IPS DF 6.9 (cell line): ENCODE measurements at regions not wholly inside any gene's neighbourhood (a gene's known extent, or its start where the extent isn't known, plus 50 kb on each side); places are given as distances from the start of the nearest gene placed in this dataset.
"Not testable (repeated sequence)": the region's sequence is repeated elsewhere in the genome, so short reads cannot be mapped to it uniquely, and the experiment has no call there.

Experiments
- DNase-seq: peaks from one replicate; pipeline ENCODE4 v3.0.0-alpha.2; 2013; ENCODE audit warnings: low read depth, low spot score
- H3K27ac ChIP-seq: one replicate; pipeline ENCODE4 v1.5.1; 2013; ENCODE audit warnings: low read length, control low read depth
- H3K27me3 ChIP-seq: 2 replicates; pipeline ENCODE4 v1.6.1; 2013; ENCODE audit warnings: mild to moderate bottlenecking, low read length; ENCODE audit not compliant: control insufficient read depth, insufficient read depth
- H3K36me3 ChIP-seq: 2 replicates; pipeline ENCODE4 v1.6.1; 2013; ENCODE audit warnings: low read length; ENCODE audit not compliant: control insufficient read depth, insufficient read depth
- H3K4me1 ChIP-seq: 2 replicates; pipeline ENCODE4 v1.6.1; 2013; ENCODE audit warnings: low read length; ENCODE audit not compliant: control insufficient read depth, insufficient read depth
- H3K4me3 ChIP-seq: 2 replicates; pipeline ENCODE4 v1.5.1; 2013; ENCODE audit warnings: mild to moderate bottlenecking, low read length
- H3K9me3 ChIP-seq: 2 replicates; pipeline ENCODE4 v1.6.1; 2013; ENCODE audit warnings: low read length, inconsistent platforms; ENCODE audit not compliant: control insufficient read depth, insufficient read depth
- WGBS: extraction: QIAGEN DNeasy Blood & Tissue Kit; methylation state at CpG from one replicate; pipeline ENCODE4 v1.1.7; 2013; ENCODE audit warnings: mixed read lengths, missing lambda C conversion rate; ENCODE audit not compliant: insufficient read length, insufficient coverage; 5-methylcytosine and 5-hydroxymethylcytosine counted together

- WGBS, result no CpG with 5 or more reads among the region's 2 CpGs
- no peaks in the 10 kb centered on the region for H3K9me3 ChIP-seq
Measured at GRCh38 chr10:15428681-15429080, 57.6 kb upstream of the FAM171A1 start.

DNA sequence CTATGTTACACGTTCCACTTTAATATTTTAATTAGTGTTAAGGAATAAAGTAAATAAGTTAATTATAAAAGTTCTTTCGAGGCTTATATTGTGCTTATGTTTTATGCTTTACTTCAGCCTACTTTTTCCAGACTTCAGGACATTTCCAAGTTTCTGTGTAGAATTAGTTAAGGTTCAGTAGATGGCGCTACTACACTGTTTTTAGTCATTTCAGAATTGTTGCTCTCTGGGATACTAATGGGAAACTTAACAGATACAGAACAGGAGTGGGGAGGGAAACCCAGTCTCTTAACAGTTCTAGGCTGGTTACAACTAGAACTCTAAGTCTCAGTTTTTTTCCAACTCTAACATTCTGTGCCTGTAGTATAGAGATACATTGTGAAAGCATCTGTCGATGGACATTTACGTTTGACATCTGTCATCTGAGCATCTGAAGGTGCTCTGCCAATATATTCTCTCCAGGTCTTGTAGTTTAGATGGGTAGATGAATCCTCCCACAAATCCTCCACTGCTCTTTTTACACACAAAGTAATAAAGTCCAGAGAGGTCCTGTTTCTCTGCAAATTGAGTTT lies 56.8 kb upstream of the FAM171A1 start:
- Histone ChIP-seq H3K4me1 (no peaks in the 10 kb centered on the region), H3K4me3 (no peak overlapping the region), H3K36me3 (no peaks in the 10 kb centered on the region), H3K27me3 (no peaks in the 10 kb centered on the region), H3K27ac (no peak overlapping the region), H3K9me3 (no peaks in the 10 kb centered on the region)
- peak; percentile 9 for DNase-seq
- WGBS, result no CpG with 5 or more reads among the region's 5 CpGs

More at GRCh38 chr10:15428681-15429080, 57.6 kb upstream of the FAM171A1 start:
- no peaks in the 10 kb centered on the region for H3K27me3 ChIP-seq
- H3K4me1 ChIP-seq, result no peaks in the 10 kb centered on the region
- H3K27ac ChIP-seq, result no peak overlapping the region
- H3K4me3 ChIP-seq, result no peak overlapping the region
- H3K36me3 ChIP-seq, result no peaks in the 10 kb centered on the region
- DNase-seq, result no peak

DNA sequence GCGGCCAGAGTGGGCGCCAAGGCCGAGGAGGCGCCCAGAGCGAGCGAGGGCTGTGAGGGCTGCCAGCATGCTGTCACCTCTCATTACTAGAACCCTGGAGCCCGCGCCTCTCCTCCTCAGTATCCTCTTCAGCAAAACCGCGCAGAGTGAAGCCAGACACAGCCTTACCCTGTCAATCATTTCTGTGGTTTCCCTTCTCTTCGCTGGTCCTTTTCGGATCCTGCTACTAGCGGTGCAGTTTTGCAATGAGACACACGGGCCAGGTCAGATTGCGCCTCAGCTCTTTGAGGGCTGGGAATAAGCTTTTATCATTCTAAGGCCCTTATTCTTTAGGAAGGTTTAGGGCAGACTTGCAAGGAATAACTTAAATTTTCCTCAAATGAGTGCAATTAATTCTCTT lies 55.5 kb upstream of the FAM171A1 start:
- H3K4me1 ChIP-seq, result no peaks in the 10 kb centered on the region
- no peak overlapping the region for H3K27ac ChIP-seq
- DNase-seq, result no peak
- no peak overlapping the region for H3K4me3 ChIP-seq
- no peaks in the 10 kb centered on the region for H3K9me3 ChIP-seq
- WGBS, result no CpG with 5 or more reads among the region's 15 CpGs
- H3K36me3 ChIP-seq, result no peaks in the 10 kb centered on the region
- H3K27me3 ChIP-seq, result no peaks in the 10 kb centered on the region

GRCh38 chr10:15426115-15426514 lies 55.0 kb upstream of the FAM171A1 start:
- no peaks in the 10 kb centered on the region for H3K27me3 ChIP-seq
- DNase-seq, result no peak
- H3K4me1 ChIP-seq, result no peaks in the 10 kb centered on the region
- no CpG with 5 or more reads among the region's 29 CpGs for WGBS
- no peaks in the 10 kb centered on the region for H3K36me3 ChIP-seq
- no peak overlapping the region for H3K27ac ChIP-seq
- H3K4me3 ChIP-seq, result no peak overlapping the region
- no peaks in the 10 kb centered on the region for H3K9me3 ChIP-seq

- not testable (repeated sequence) for H3K9me3 ChIP-seq, H3K27me3 ChIP-seq, H3K4me3 ChIP-seq, H3K27ac ChIP-seq, H3K4me1 ChIP-seq, DNase-seq, H3K36me3 ChIP-seq
- WGBS, result no CpG with 5 or more reads among the region's 4 CpGs
Measured at GRCh38 chr10:15421875-15422274, 50.8 kb upstream of the FAM171A1 start.
